ENCODE measurements at regions not wholly inside any gene's neighbourhood (a gene's known extent, or its start where the extent isn't known, plus 50 kb on each side); places are given as distances from the start of the nearest gene placed in this dataset.

GRCh38 chr6:121647905-121648304, 212.5 kb downstream of the GJA1 start (continued):
- TF ChIP-seq, protein P1, sequence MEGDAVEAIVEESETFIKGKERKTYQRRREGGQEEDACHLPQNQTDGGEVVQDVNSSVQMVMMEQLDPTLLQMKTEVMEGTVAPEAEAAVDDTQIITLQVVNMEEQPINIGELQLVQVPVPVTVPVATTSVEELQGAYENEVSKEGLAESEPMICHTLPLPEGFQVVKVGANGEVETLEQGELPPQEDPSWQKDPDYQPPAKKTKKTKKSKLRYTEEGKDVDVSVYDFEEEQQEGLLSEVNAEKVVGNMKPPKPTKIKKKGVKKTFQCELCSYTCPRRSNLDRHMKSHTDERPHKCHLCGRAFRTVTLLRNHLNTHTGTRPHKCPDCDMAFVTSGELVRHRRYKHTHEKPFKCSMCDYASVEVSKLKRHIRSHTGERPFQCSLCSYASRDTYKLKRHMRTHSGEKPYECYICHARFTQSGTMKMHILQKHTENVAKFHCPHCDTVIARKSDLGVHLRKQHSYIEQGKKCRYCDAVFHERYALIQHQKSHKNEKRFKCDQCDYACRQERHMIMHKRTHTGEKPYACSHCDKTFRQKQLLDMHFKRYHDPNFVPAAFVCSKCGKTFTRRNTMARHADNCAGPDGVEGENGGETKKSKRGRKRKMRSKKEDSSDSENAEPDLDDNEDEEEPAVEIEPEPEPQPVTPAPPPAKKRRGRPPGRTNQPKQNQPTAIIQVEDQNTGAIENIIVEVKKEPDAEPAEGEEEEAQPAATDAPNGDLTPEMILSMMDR (IDR thresholded peaks at IDR 0.05 in 2 of 3, conservative IDR thresholded peaks at IDR 0.05 in 1 of 3; ENCODE audit: control insufficient read depth in 2 of 3, extremely low read depth in 1 of 3, insufficient read depth in 1 of 3, low read depth in 3 of 3, low read length in 3 of 3), result no peak
- no peak for TF ChIP-seq NFYB (IDR thresholded peaks at IDR 0.05; ENCODE audit: insufficient read depth, low read depth, low read length)
- TF ChIP-seq CEBPZ (IDR thresholded peaks at IDR 0.05; ENCODE audit: low read depth, low read length), result no peak
- TF ChIP-seq MYC (IDR thresholded peaks at IDR 0.05; ENCODE audit: insufficient read depth, insufficient read length, insufficient replicate concordance, low read length, severe bottlenecking), result no peak
- TF ChIP-seq SRF (IDR thresholded peaks at IDR 0.05; ENCODE audit: low read depth in 2 of 2, low read length in 2 of 2), result no peak

DNA sequence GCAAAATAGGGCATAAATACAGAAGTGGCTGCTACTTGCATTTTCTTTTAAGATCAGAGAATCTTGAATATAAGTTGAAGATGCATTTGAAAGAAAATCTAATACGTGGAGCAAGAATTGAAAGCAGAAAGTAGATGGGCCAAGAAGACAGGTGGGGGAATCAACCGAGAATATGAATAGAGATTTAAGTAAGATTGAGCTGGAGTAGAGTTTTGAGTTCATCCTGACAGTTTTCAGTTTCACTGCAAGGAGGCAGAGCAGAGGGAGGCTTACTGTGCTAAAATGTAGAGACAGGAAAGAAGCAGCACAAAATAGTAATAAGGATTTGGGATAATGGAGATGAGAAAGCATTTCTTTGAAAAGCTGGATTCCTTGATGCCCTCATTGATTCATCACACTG, 214.5 kb downstream of the GJA1 start:
- ATAC-seq, result no peak
- CTCF ChIA-PET, result no interaction called here
- Histone ChIP-seq H3K9ac (ENCODE audit: control insufficient read depth, insufficient read depth, low read length) (no peak overlapping the region), H3K9me3 (replicated peaks; ENCODE audit: control insufficient read depth, insufficient read depth, low read length) (no peaks in the 10 kb centered on the region), H2AFZ (ENCODE audit: control insufficient read depth, low read depth, low read length) (no peak overlapping the region), H3K36me3 (ENCODE audit: control insufficient read depth in 2 of 2, insufficient read depth in 2 of 2, low read length in 1 of 2) (no peaks in the 10 kb centered on the region), H3K27me3 (replicated peaks in 1 of 2; ENCODE audit: control insufficient read depth in 2 of 2, insufficient read depth in 2 of 2, low read length in 1 of 2) (no peaks in the 10 kb centered on the region), H3K79me2 (ENCODE audit: control insufficient read depth, insufficient read depth, low read length) (no peaks in the 10 kb centered on the region), H3K4me3 (no peak overlapping the region), H3K27ac (ENCODE audit: control insufficient read depth, insufficient read depth) (no peak overlapping the region), H3K4me2 (ENCODE audit: control insufficient read depth, insufficient read depth) (no peak overlapping the region), H4K20me1 (ENCODE audit: control insufficient read depth, insufficient read depth) (no peaks in the 10 kb centered on the region), H3K4me1 (ENCODE audit: control insufficient read depth, insufficient read depth, low read length) (no peaks in the 10 kb centered on the region)
- SMC1A ChIA-PET (ENCODE audit: uncharacterized antibody, unreplicated experiment), result no interaction called here
- BruUV-seq (replicated peaks), result no TSS peak
- in situ Hi-C loops (cut with MboI) (no loop called here), intact Hi-C loops (cut with micrococcal nuclease; ENCODE audit: unreplicated experiment) (no loop called here)
- WGBS (ENCODE audit: insufficient coverage, insufficient replicate concordance, low lambda C conversion rate, missing lambda C conversion rate), result 0% methylated on average over 2 of the region's 2 CpGs
- RAD21 ChIA-PET (ENCODE audit: unreplicated experiment), result no interaction called here
- no peak for FAIRE-seq
- POLR2A ChIA-PET, result no interaction called here
- DNase-seq (ENCODE audit: low read depth, low spot score), result no peak
- no peak for TF ChIP-seq CBFB (IDR thresholded peaks at IDR 0.05; ENCODE audit: low read depth)
- TF ChIP-seq ZNF384 (IDR thresholded peaks at IDR 0.05; ENCODE audit: borderline replicate concordance, low read depth, low read length), result no peak
- TF ChIP-seq ELK1 (IDR thresholded peaks at IDR 0.05; ENCODE audit: low read depth, low read length), result no peak
- TF ChIP-seq FOXK2 (IDR thresholded peaks at IDR 0.05), result no peak
- no peak for TF ChIP-seq ZNF24 (IDR thresholded peaks at IDR 0.05)
- no peak for TF ChIP-seq RFX5 (IDR thresholded peaks at IDR 0.05; ENCODE audit: low read depth, low read length)
- TF ChIP-seq POLR2A (IDR thresholded peaks at IDR 0.05; ENCODE audit: low read depth, low read length), result no peak
- TF ChIP-seq, protein P2, sequence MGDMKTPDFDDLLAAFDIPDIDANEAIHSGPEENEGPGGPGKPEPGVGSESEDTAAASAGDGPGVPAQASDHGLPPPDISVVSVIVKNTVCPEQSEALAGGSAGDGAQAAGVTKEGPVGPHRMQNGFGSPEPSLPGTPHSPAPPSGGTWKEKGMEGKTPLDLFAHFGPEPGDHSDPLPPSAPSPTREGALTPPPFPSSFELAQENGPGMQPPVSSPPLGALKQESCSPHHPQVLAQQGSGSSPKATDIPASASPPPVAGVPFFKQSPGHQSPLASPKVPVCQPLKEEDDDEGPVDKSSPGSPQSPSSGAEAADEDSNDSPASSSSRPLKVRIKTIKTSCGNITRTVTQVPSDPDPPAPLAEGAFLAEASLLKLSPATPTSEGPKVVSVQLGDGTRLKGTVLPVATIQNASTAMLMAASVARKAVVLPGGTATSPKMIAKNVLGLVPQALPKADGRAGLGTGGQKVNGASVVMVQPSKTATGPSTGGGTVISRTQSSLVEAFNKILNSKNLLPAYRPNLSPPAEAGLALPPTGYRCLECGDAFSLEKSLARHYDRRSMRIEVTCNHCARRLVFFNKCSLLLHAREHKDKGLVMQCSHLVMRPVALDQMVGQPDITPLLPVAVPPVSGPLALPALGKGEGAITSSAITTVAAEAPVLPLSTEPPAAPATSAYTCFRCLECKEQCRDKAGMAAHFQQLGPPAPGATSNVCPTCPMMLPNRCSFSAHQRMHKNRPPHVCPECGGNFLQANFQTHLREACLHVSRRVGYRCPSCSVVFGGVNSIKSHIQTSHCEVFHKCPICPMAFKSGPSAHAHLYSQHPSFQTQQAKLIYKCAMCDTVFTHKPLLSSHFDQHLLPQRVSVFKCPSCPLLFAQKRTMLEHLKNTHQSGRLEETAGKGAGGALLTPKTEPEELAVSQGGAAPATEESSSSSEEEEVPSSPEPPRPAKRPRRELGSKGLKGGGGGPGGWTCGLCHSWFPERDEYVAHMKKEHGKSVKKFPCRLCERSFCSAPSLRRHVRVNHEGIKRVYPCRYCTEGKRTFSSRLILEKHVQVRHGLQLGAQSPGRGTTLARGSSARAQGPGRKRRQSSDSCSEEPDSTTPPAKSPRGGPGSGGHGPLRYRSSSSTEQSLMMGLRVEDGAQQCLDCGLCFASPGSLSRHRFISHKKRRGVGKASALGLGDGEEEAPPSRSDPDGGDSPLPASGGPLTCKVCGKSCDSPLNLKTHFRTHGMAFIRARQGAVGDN (IDR thresholded peaks at IDR 0.05), result no peak

All from GM12878 (cell line).